ENCODE measurements at regions not wholly inside any gene's neighbourhood (a gene's known extent, or its start where the extent isn't known, plus 50 kb on each side); places are given as distances from the start of the nearest gene placed in this dataset.

GRCh38 chr7:12761111-12761510 lies 73.7 kb downstream of the ARL4A start:
- TF ChIP-seq CTCF (IDR thresholded peaks at IDR 0.05; ENCODE audit: borderline replicate concordance, extremely low read depth, low read length, poor library complexity, severe bottlenecking) (no peak), EZH2 (IDR thresholded peaks at IDR 0.05; ENCODE audit: borderline replicate concordance, low read depth, low read length, severe bottlenecking) (no peak)

Measured in DND-41 (cell line).